Fibroblast of peridontal ligament (primary cell): ENCODE measurements at regions not wholly inside any gene's neighbourhood (a gene's known extent, or its start where the extent isn't known, plus 50 kb on each side); places are given as distances from the start of the nearest gene placed in this dataset.

Experiments
- DNase-seq: peaks from one replicate; pipeline ENCODE4 v3.0.0-alpha.2; 2010; ENCODE audit errors: extremely low read depth

- DNase-seq: no peak
Observed at GRCh38 chr12:27907766-27908165, 64.8 kb downstream of the PTHLH start.

GRCh38 chr12:27906658-27907473, 65.7 kb downstream of the PTHLH start:
- DNase-seq: peak; percentile 73

DNA sequence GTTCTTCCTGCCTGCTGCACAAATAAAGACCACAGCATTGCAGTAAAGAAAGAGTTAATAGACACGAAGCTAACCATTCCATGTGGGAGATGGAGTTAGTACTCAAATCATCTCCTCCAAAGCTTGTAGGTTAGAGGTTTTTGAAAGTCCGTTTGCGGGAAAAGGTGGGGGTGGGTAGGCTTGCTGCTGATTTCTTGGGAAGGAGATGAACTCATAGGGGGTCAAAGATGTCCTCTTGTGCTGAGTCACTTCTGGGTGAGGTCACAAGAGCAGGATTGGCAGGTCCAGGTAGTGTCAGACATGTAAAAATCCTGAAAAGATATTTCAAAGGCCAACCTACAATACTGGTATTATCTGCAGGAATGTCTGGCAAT, 66.4 kb downstream of the PTHLH start:
- DNase-seq: no peak

DNA sequence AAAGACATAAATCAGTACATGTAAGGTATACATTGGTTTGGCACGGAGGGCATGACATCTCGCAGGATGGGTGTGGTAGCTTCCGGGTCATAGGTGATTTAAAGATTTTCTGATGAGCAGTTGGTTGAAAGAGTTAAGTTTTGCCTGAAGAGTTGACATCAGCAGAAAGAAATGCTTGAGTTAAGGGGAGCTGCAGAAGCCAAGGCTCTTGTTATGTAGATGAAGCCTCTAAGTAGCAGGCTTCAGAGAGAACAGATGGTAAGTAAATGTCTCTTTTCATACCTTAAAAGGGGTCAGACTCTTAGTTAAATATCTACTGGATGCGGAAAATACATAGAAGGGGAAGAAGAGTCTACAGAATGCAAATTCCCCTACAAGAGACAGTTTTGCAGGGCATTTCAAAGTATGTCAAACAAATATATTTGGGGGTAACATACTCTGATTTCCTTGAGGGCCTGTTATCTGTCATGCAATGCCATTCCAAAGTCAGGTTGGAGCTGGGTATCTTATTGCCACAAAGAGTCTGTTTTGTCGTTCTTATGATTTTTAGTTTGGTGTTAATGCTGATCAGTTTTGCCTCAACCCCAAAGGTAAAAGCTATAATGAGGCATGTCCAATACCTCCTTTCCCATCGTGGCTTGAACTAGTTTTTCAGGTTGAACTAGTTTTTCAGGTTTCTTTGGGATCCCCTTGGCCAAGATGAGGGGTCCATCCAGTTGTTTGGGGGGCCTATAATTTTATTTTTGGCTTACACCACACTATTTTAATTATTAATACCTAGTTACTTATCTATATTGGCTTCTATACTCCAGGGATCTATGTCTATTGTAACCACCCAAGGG, 67.0 kb downstream of the PTHLH start:
- no peak for DNase-seq

GRCh38 chr12:27902651-27903050, 69.9 kb downstream of the PTHLH start:
- no peak for DNase-seq

- peak; percentile 34 for DNase-seq
Observed at GRCh38 chr12:27901959-27902358, 70.6 kb downstream of the PTHLH start.

DNA sequence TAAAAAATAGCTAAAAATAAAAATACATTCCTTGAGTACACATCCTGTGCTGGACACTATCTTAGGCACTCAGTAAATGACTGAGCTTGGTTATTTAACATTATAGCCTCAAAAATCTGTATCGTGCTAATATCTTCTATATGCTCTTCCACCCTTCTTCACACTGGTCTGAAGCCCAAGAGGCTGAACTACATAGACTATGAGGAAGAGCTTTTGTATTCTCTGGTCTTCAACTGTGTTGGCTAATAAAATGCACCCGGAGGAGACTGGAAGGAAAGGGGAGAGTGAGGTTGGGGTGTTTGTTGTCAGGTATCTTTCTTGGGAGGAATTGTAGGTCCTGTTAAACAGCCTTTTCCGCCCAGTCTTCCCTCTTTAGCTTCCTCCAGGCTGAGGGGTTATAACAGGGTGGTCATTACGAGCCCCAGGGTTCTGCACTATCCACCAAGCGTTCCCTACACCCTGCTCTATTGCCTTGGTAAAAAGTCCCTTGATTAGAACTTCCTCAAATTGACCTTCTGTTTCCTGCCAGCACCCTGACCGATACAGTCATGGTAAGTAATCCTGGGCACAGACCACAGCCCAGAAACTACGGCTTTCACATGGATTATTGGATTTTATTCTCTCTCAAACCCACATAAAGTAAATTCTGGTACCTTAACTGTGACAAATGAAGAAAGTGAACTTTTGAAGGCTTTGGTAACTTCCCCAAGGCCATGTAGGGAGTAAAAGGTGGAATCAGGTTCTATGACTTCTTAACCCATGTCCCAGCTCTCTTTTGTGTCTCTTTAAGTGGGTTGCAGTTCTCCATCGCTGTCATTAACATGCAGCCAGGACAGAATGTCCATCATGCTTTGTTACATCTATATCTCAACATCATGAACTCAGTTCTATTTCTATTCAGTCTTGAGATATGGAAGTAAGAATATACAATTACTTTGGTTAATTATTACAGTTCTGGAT, 71.3 kb downstream of the PTHLH start:
- no peak for DNase-seq

GRCh38 chr12:27899151-27899661, 73.3 kb downstream of the PTHLH start:
- DNase-seq: peak; percentile 99

- DNase-seq: no peak
Observed at GRCh38 chr12:27898022-27898421, 74.5 kb downstream of the PTHLH start.

- DNase-seq: no peak
Observed at GRCh38 chr12:27896419-27896990, 76.0 kb downstream of the PTHLH start.

DNA sequence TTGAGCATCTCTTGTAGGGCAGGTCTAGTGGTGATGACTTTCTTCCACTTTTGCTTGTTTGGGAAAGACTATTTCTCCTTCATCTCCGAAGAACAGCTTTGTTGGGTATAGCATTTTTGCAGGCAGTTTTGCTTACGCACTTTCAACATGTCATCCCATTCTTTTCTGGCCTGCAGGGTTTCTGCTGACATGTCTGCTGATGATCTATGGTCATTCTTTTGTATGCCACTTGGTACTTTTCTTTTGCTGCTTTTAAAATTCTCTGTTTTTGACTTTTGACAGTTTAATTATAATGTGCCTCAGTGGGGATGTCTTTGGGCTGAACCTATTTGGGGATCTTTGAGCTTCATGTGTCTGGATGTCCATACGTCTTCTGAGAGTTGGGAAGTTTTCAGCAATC, 78.2 kb downstream of the PTHLH start:
- no peak for DNase-seq

- no peak for DNase-seq
Observed at GRCh38 chr12:27879708-27880107, 92.8 kb downstream of the PTHLH start.

DNA sequence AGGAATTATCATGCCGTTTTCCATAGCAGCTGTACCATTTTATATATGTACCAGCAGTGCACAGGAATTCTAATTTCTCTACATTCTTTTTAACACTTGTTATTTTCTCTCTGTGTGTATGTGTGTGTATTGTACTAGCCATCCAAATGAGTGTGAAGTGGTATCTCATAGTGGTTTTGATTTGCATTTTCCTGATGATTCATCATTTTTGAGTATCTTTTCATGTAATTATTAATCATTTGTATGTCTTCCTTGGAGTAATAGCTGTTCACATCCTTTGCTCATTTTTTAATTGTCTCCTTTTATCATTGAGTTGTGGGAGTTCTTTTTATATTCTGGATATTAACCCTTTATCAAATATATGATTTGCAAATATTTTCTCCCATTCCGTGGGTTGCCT, 95.6 kb upstream of the MANSC4 start:
- DNase-seq: no peak

GRCh38 chr12:27873010-27873409, 93.0 kb upstream of the MANSC4 start:
- no peak for DNase-seq

DNA sequence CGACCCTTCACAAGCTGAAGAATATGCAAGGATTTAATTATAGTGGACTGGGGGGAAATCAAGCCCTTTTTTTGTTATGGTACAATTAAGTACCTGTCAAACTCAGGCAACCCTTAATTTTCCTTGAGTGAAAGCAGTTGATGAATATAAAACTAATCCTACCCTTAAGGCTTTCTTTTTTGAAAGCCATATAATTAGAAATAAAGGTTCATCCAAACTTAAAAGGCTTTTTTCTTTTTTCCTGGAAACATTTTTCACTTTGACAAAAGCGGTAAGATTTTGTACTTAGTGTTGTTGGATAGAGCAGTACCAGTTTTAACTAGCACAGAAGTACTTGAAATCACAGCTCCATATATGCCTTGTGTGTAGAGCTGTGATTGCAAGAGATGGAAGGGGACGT, 91.9 kb upstream of the MANSC4 start:
- DNase-seq: no peak

DNA sequence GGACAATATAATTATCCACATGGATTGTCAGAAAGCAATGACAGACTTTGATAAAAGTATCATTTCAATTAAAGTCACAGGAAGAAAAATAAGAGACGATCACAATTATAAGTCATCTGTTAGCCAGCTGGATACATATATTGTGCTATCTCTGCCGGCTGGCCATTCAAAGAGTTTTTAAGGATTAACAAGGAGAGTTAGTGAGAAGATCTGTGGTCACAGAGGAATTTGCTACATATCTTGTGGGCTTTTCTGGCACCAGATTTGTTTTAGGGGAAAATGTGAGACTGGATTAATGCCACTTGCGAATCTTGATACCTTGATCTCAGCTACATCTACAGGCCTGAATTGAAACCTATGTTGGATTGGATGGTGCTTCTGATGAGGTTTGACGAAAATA, 90.9 kb upstream of the MANSC4 start:
- DNase-seq: peak; percentile 93

DNA sequence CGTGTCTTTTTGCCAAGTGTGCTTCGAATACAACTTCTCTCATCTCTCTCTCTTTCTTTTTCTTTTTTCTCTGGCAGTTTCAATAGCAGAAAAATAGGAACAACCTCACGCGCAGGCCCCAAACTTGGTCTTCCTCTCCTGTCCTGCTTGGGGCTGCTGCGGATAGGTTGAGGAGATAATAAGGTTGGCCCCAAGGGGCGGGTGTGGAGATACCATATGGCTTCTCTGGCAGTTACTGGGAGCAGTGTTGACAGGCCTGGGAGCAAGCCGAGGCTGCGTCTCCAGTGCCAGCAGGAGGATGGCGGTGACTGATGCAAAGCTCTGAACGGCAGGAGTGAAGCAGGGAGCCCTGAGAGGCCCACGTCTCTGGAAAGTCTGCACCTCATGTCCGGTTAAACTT, 89.5 kb upstream of the MANSC4 start:
- DNase-seq: no peak

DNA sequence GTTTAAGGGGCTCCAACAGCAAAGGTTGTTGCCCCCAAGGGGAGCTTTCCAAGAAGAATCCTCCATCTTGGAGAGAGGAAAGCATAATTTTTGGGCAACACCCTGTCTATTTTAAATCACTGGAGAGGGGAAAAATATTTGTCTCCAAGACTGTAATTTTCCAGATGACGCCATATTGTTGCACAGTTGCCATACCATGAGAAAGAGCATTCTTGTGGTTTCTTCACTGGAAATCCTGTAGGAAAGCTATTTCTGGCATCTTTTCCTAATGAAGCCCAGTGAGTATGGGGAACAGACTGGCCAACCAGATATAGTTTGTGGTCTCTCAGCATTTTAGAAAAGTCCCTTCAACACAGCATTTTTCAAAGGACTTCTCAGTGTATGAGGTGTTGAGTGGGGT, 88.1 kb upstream of the MANSC4 start:
- DNase-seq: peak; percentile 99

DNA sequence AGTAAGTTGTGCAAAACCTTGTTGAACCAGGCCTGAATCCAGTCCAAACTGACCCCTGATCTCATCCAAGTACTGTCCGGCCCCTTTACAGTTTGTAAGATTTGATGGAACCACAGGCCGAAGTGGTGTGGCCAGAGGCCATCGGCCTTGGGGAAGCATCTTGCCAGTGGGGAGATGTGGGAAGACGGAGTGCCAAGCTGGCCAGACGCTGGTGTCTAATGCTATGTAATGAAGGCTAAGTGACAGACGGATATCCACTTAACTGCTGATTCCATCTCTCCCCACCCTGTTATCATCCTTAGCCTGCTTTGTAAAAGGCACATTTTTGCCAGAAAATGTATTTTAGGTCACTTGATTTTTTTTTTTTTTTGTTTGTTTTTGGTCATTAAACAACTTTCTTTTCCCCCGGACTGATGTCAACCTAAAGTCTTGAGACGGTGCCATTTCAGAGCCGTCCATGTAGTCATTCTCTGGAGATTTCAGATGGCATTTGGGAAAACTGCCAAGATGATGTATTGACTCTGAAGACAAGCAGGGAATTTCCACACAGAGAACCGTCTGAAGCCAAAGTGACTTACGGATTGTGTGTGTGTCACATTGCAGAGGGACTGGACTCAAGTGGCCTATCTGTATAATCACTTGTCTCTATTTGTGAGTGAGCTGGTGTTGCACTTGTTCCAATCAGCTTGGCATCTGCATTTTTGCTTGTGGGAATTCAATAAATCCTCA, 86.5 kb upstream of the MANSC4 start:
- peak; percentile 67 for DNase-seq

DNA sequence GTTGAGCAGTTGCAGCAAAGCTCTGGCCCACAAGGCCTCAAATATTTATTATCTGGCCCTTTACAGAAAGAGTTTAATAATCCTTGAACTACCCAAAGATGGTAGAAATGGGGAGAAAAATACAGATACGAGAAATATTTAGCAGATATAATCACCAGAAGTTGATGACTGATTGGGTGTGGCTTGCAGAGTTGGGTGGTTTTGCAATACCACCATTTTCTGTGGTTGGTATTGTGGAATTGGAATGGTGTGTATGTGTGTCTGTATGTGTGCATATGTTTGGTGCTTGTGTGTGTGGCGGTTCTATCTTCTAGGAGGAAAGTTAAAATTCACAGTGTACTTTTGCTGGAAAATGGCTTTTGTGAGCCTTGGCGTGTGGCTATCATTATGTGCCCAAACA, 85.4 kb upstream of the MANSC4 start:
- peak; percentile 93 for DNase-seq

- no peak for DNase-seq
Observed at GRCh38 chr12:27864521-27864920, 84.5 kb upstream of the MANSC4 start.
